ENCODE measurements at regions not wholly inside any gene's neighbourhood (a gene's known extent, or its start where the extent isn't known, plus 50 kb on each side); places are given as distances from the start of the nearest gene placed in this dataset.

DNA sequence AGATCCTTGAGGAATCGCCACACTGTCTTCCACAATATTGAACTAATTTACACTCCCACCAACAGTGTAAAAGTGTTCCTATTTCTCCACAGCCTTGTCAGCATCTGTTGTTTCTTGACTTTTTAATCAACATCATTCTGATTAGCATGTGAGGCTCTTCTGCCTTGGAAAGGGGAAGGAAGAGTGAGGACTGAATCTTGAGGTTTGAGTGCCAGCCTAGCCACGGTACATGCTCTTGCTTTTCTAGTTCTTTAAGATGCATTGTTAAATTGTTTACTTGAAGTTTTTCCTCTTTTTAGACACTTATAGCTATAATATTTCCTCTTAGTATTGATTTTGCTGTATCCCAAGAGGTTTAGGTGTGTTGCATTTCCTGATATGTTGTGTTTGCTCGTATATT, 596.1 kb downstream of the OTOL1 start:
- Histone ChIP-seq H3K9me2 (replicated peaks; ENCODE audit: low read depth, low read length) (no peaks in the 10 kb centered on the region), H3K4me1 (ENCODE audit: insufficient read depth, low read length, poor library complexity, severe bottlenecking) (no peaks in the 10 kb centered on the region), H3K9ac (ENCODE audit: low read depth, low read length, poor library complexity, severe bottlenecking) (no peak overlapping the region), H3K79me2 (ENCODE audit: insufficient read depth, low read length) (no peaks in the 10 kb centered on the region), H2AFZ (ENCODE audit: low read length) (no peak overlapping the region), H3F3A (ENCODE audit: low read depth) (no peaks in the 10 kb centered on the region), H3K4me3 (ENCODE audit: low read length, poor library complexity, severe bottlenecking) (no peak overlapping the region), H4K20me1 (ENCODE audit: insufficient read depth, low read length, poor library complexity, severe bottlenecking) (no peaks in the 10 kb centered on the region), H3K9me3 (ENCODE audit: insufficient read depth, low read depth, low read length) (no peaks in the 10 kb centered on the region), H3K27me3 (ENCODE audit: insufficient read depth, low read length, poor library complexity, severe bottlenecking) (no peaks in the 10 kb centered on the region), H3K36me3 (ENCODE audit: insufficient read depth, low read length) (no peaks in the 10 kb centered on the region), H3K4me2 (ENCODE audit: low read depth, low read length, poor library complexity, severe bottlenecking) (no peak overlapping the region)
- TF ChIP-seq EZH2phosphoT487 (IDR thresholded peaks at IDR 0.05; ENCODE audit: borderline replicate concordance) (no peak), CTCF (conservative IDR thresholded peaks at IDR 0.05; ENCODE audit: low read length) (no peak)

DNA sequence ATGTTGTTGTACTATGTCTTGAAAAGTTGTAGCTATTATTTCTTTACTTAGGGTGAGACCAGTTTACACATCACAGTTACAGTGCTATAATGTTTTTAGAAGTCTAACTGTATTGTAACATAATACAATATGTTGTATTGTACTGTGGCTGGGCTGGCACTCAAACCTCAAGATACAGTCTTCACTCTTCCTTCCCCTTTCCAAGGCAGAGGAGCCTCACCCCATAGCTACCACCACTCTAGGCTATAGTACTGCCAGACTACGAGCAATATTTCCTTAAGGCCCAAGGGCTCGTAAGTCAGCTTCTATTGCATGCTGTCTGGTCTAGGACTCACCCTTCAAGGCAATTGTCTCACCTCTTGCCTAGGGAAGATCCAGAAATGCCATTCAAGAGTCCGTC, 597.7 kb downstream of the OTOL1 start:
- Histone ChIP-seq H3K9me3 (ENCODE audit: insufficient read depth, low read depth, low read length) (no peaks in the 10 kb centered on the region), H3K36me3 (ENCODE audit: insufficient read depth, low read length) (no peaks in the 10 kb centered on the region), H3K4me2 (ENCODE audit: low read depth, low read length, poor library complexity, severe bottlenecking) (no peak overlapping the region), H3K9ac (ENCODE audit: low read depth, low read length, poor library complexity, severe bottlenecking) (no peak overlapping the region), H3F3A (ENCODE audit: low read depth) (no peaks in the 10 kb centered on the region), H3K4me3 (ENCODE audit: low read length, poor library complexity, severe bottlenecking) (no peak overlapping the region), H3K4me1 (ENCODE audit: insufficient read depth, low read length, poor library complexity, severe bottlenecking) (no peaks in the 10 kb centered on the region), H3K9me2 (replicated peaks; ENCODE audit: low read depth, low read length) (no peaks in the 10 kb centered on the region), H3K79me2 (ENCODE audit: insufficient read depth, low read length) (no peaks in the 10 kb centered on the region), H2AFZ (ENCODE audit: low read length) (no peak overlapping the region), H4K20me1 (ENCODE audit: insufficient read depth, low read length, poor library complexity, severe bottlenecking) (no peaks in the 10 kb centered on the region), H3K27me3 (ENCODE audit: insufficient read depth, low read length, poor library complexity, severe bottlenecking) (no peaks in the 10 kb centered on the region)
- TF ChIP-seq CTCF (conservative IDR thresholded peaks at IDR 0.05; ENCODE audit: low read length) (no peak), EZH2phosphoT487 (IDR thresholded peaks at IDR 0.05; ENCODE audit: borderline replicate concordance) (no peak)

DNA sequence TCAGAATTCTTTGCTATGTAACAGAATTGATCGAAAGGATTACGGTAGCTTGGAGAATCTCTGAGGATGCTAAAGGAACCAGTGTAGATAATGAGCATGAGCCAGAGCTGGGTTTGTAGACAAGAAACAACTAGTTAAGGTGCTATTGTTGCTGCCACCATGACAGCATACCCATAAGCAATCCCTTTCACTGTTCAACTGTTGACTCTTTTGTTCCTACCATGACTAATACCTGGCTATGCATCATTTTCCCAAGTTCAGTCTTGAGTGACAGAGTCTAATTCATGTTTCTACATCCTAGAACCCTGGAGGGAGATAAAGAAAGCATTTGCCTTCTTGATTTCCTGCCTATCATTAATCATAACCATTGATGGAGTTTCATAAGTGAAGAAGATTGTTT, 600.3 kb downstream of the OTOL1 start:
- H3K4me2 ChIP-seq (ENCODE audit: low read depth, low read length, poor library complexity, severe bottlenecking) = no peak overlapping the region
- no peak overlapping the region for H3K4me3 ChIP-seq (ENCODE audit: low read length, poor library complexity, severe bottlenecking)
- no peaks in the 10 kb centered on the region for H3K79me2 ChIP-seq (ENCODE audit: insufficient read depth, low read length)
- no peaks in the 10 kb centered on the region for H3F3A ChIP-seq (ENCODE audit: low read depth)
- H2AFZ ChIP-seq (ENCODE audit: low read length) = no peak overlapping the region; the same call in 1 of the 2 replicates
- H3K27me3 ChIP-seq (ENCODE audit: insufficient read depth, low read length, poor library complexity, severe bottlenecking) = no peaks in the 10 kb centered on the region
- no peaks in the 10 kb centered on the region for H3K9me2 ChIP-seq (replicated peaks; ENCODE audit: low read depth, low read length)
- no peaks in the 10 kb centered on the region for H3K9me3 ChIP-seq (ENCODE audit: insufficient read depth, low read depth, low read length)
- H4K20me1 ChIP-seq (ENCODE audit: insufficient read depth, low read length, poor library complexity, severe bottlenecking) = no peaks in the 10 kb centered on the region
- H3K36me3 ChIP-seq (ENCODE audit: insufficient read depth, low read length) = no peaks in the 10 kb centered on the region
- no peaks in the 10 kb centered on the region for H3K4me1 ChIP-seq (ENCODE audit: insufficient read depth, low read length, poor library complexity, severe bottlenecking)
- TF ChIP-seq EZH2phosphoT487 (IDR thresholded peaks at IDR 0.05; ENCODE audit: borderline replicate concordance) (no peak), CTCF (conservative IDR thresholded peaks at IDR 0.05; ENCODE audit: low read length) (no peak)
- H3K9ac ChIP-seq (ENCODE audit: low read depth, low read length, poor library complexity, severe bottlenecking) = no peak overlapping the region

Data from Loucy (cell line).